Renal cortical epithelial cell (primary cell): ENCODE measurements at regions not wholly inside any gene's neighbourhood (a gene's known extent, or its start where the extent isn't known, plus 50 kb on each side); places are given as distances from the start of the nearest gene placed in this dataset.
"Not testable (repeated sequence)": the region's sequence is repeated elsewhere in the genome, so short reads cannot be mapped to it uniquely, and the experiment has no call there.

Experiments used
- DNase-seq: peaks from one replicate; pipeline ENCODE4 v3.0.0-alpha.2; 2011; ENCODE audit warnings: low read depth

GRCh38 chr13:37295573-37295972, 190.1 kb upstream of the CSNK1A1L start:
- no peak for DNase-seq

GRCh38 chr13:37295071-37295470, 189.6 kb upstream of the CSNK1A1L start:
- DNase-seq = no peak

GRCh38 chr13:37294472-37294871, 189.0 kb upstream of the CSNK1A1L start:
- DNase-seq = no peak

GRCh38 chr13:37293295-37293694, 187.8 kb upstream of the CSNK1A1L start:
- DNase-seq = no peak

GRCh38 chr13:37290716-37291505, 185.4 kb upstream of the CSNK1A1L start:
- no peak for DNase-seq

GRCh38 chr13:37289212-37289935, 183.9 kb upstream of the CSNK1A1L start:
- no peak for DNase-seq

GRCh38 chr13:37288057-37288720, 182.7 kb upstream of the CSNK1A1L start:
- DNase-seq = no peak

GRCh38 chr13:37280231-37280630, 174.8 kb upstream of the CSNK1A1L start:
- not testable (repeated sequence) for DNase-seq

GRCh38 chr13:37277435-37278144, 172.1 kb upstream of the CSNK1A1L start:
- no peak for DNase-seq

- no peak for DNase-seq
These were observed 171.5 kb upstream of the CSNK1A1L start for GRCh38 chr13:37277007-37277406.

GRCh38 chr13:37274569-37275497, 169.4 kb upstream of the CSNK1A1L start:
- DNase-seq = no peak

GRCh38 chr13:37273836-37274235, 168.4 kb upstream of the CSNK1A1L start:
- no peak for DNase-seq

- DNase-seq = no peak
These were observed 164.9 kb upstream of the CSNK1A1L start for GRCh38 chr13:37270226-37271001.

GRCh38 chr13:37263871-37264270, 158.4 kb upstream of the CSNK1A1L start:
- DNase-seq = no peak

GRCh38 chr13:37257706-37258105, 152.2 kb upstream of the CSNK1A1L start:
- no peak for DNase-seq

- DNase-seq = no peak
These were observed 151.6 kb upstream of the CSNK1A1L start for GRCh38 chr13:37257051-37257450.

- no peak for DNase-seq
These were observed 136.3 kb upstream of the CSNK1A1L start for GRCh38 chr13:37241786-37242185.

GRCh38 chr13:37230346-37230745, 124.9 kb upstream of the CSNK1A1L start:
- DNase-seq = no peak

GRCh38 chr13:37229931-37230330, 124.5 kb upstream of the CSNK1A1L start:
- DNase-seq = no peak

GRCh38 chr13:37226971-37227370, 121.5 kb upstream of the CSNK1A1L start:
- DNase-seq = no peak
